Prostate gland (tissue), 2 donors: ENCODE measurements at regions not wholly inside any gene's neighbourhood (a gene's known extent, or its start where the extent isn't known, plus 50 kb on each side); places are given as distances from the start of the nearest gene placed in this dataset.

Experiments used
- POLR2AphosphoS5 ChIP-seq: sonication (generic); formaldehyde crosslinking; IDR thresholded peaks from one replicate; pipeline ENCODE4 v1.6.1; 2017; ENCODE audit warnings: antibody characterized with exemption
- TF ChIP-seq, protein P1 (sequence below), 4 experiments: fragments of 200-600 bp in 2 of 4; fragments of 450-650 bp in 2 of 4; sonication (generic) in 2 of 4; IDR thresholded peaks; 1 replicate in 3 of 4; 2 replicates in 1 of 4; pipeline ENCODE4 v1.5.1; 2016 to 2019; ENCODE audit warnings: antibody characterized with exemption in 4 of 4, mild to moderate bottlenecking in 2 of 4, moderate library complexity in 2 of 4

DNA sequence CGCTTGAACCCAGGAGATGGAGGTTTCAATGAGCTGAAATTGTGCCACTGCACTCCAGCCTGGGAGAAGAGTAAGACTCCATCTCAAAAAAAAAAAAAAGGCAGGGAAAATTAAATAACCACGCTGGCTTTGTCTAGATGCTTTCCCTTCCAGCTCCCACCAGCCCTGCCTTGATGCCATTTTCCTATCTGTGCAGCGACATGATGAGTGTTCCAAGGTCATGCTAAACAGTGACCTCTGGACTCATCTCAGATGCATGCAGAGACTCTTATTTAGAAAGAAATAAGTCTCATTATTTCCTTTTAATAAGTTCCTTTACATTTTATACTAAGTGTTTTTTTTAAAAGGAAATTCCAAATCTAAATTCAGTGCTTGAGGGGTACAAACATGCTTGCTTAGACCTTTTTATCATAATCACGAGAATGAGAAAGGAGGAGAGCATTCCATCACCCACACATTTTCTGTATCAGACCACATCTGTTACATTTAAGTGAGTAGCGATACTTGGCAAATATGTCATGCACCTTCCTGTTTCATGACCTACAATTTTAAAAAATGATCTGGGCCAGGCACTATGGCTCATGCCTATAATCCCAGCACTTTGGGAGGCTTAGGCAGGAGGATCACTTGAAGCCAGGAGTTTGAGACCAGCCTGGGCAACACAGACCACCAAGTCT, 101.1 kb upstream of the RREB1 start:
- TF ChIP-seq, protein P1, sequence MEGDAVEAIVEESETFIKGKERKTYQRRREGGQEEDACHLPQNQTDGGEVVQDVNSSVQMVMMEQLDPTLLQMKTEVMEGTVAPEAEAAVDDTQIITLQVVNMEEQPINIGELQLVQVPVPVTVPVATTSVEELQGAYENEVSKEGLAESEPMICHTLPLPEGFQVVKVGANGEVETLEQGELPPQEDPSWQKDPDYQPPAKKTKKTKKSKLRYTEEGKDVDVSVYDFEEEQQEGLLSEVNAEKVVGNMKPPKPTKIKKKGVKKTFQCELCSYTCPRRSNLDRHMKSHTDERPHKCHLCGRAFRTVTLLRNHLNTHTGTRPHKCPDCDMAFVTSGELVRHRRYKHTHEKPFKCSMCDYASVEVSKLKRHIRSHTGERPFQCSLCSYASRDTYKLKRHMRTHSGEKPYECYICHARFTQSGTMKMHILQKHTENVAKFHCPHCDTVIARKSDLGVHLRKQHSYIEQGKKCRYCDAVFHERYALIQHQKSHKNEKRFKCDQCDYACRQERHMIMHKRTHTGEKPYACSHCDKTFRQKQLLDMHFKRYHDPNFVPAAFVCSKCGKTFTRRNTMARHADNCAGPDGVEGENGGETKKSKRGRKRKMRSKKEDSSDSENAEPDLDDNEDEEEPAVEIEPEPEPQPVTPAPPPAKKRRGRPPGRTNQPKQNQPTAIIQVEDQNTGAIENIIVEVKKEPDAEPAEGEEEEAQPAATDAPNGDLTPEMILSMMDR (IDR thresholded peaks at IDR 0.05) = no peak
- no peak for TF ChIP-seq POLR2AphosphoS5
